H1 (cell line): ENCODE measurements at regions not wholly inside any gene's neighbourhood (a gene's known extent, or its start where the extent isn't known, plus 50 kb on each side); places are given as distances from the start of the nearest gene placed in this dataset.

Experiments
- CTCF ChIA-PET: fragments of 300-600 bp; sonication (Branson Sonifier 250); formaldehyde crosslinking; loops from one replicate; lab custom pipeline; 2021; ENCODE audit not compliant: partially characterized antibody; lab: Charles Lee
- POLR2A ChIA-PET: fragments of 300-600 bp; sonication (Branson Sonifier 250); formaldehyde crosslinking; loops from one replicate; lab custom pipeline; 2021; ENCODE audit warnings: inconsistent platforms; ENCODE audit not compliant: partially characterized antibody; lab: Charles Lee
- DNase-seq, 2 experiments: peaks; one replicate each; pipeline versions ENCODE4 v3.0.0 to v3.0.0-alpha.2; 2010 to 2022; ENCODE audit warnings: low spot score in 2 of 2, low read depth in 1 of 2, mixed read lengths in 1 of 2
- FAIRE-seq: peaks from 2 replicates; lab custom pipeline; 2011; peaks lifted over from hg19 to GRCh38; lab: Jason Lieb, UNC
- H2AFZ ChIP-seq: 2 replicates; pipeline ENCODE4 v1.8.1; 2012; ENCODE audit warnings: low read length, inconsistent platforms
- H2AK5ac ChIP-seq: 2 replicates; pipeline ENCODE4 v1.6.1; 2013; ENCODE audit warnings: low read depth, low read length
- H2BK120ac ChIP-seq: replicated peaks from 2 replicates; pipeline ENCODE3; 2013; ENCODE audit warnings: low read depth, low read length, inconsistent platforms
- H2BK12ac ChIP-seq: 2 replicates; pipeline ENCODE4 v1.6.1; 2013; ENCODE audit warnings: low read depth, low read length
- H2BK15ac ChIP-seq: 2 replicates; pipeline ENCODE4 v1.6.1; 2013; ENCODE audit warnings: low read length
- H2BK20ac ChIP-seq: 2 replicates; pipeline ENCODE4 v1.6.1; 2013; ENCODE audit warnings: low read length
- H2BK5ac ChIP-seq: 2 replicates; pipeline ENCODE4 v1.6.1; 2013; ENCODE audit warnings: low read depth, low read length
- H3K14ac ChIP-seq: 2 replicates; pipeline ENCODE4 v1.6.1; 2013; ENCODE audit warnings: inconsistent platforms; ENCODE audit not compliant: insufficient read length
- H3K18ac ChIP-seq: 2 replicates; pipeline ENCODE4 v1.6.1; 2013; ENCODE audit warnings: low read length; ENCODE audit errors: extremely low read depth
- H3K23ac ChIP-seq: 2 replicates; pipeline ENCODE4 v1.6.1; 2013; ENCODE audit warnings: inconsistent platforms; ENCODE audit not compliant: insufficient read length
- H3K23me2 ChIP-seq: 2 replicates; pipeline ENCODE4 v1.6.1; 2013; ENCODE audit warnings: low read depth, low read length
- H3K27ac ChIP-seq: 2 replicates; pipeline ENCODE4 v1.6.1; 2011; ENCODE audit warnings: low read depth, low read length, inconsistent platforms
- H3K27me3 ChIP-seq, 4 experiments: replicated peaks in 1 of 4; 1 replicate in 1 of 4; 2 replicates in 3 of 4; pipeline versions ENCODE4 v1.6.1 to v1.8.1; 2011 to 2013; ENCODE audit warnings: low read length in 3 of 4, mild to moderate bottlenecking in 3 of 4, inconsistent platforms in 2 of 4, mixed read lengths in 2 of 4, moderate library complexity in 1 of 4; ENCODE audit not compliant: control insufficient read depth in 3 of 4, insufficient read depth in 3 of 4; ENCODE audit errors: extremely low read depth in 1 of 4
- H3K36me3 ChIP-seq, 4 experiments: 2 replicates each; pipeline versions ENCODE4 v1.6.1 to v1.8.1; 2011 to 2013; ENCODE audit warnings: mild to moderate bottlenecking in 4 of 4, low read length in 3 of 4, moderate library complexity in 2 of 4, control low read depth in 1 of 4, inconsistent platforms in 1 of 4; ENCODE audit not compliant: insufficient read depth in 4 of 4, control insufficient read depth in 2 of 4
- H3K4ac ChIP-seq: replicated peaks from 2 replicates; pipeline ENCODE3; 2013; ENCODE audit warnings: low read length, low read depth, mixed read lengths, inconsistent platforms; ENCODE audit not compliant: insufficient read length
- H3K4me1 ChIP-seq, 4 experiments: replicated peaks in 1 of 4; 1 replicate in 1 of 4; 2 replicates in 3 of 4; pipeline versions ENCODE4 v1.6.1 to v1.8.1; 2011 to 2013; ENCODE audit warnings: low read length in 3 of 4, inconsistent platforms in 2 of 4, mixed read lengths in 1 of 4; ENCODE audit not compliant: insufficient read depth in 4 of 4, control insufficient read depth in 3 of 4
- H3K4me2 ChIP-seq, 2 experiments: 2 replicates each; pipeline versions ENCODE4 v1.6.1 to v1.8.1; 2011 to 2013; ENCODE audit warnings: low read depth in 2 of 2, low read length in 2 of 2, control low read depth in 1 of 2, inconsistent platforms in 1 of 2, mild to moderate bottlenecking in 1 of 2; ENCODE audit not compliant: insufficient read depth in 1 of 2
- H3K4me3 ChIP-seq, 4 experiments: fragments of 200-600, 300-600 bp in 1 of 4; sonication (generic), shearing (Covaris generic), sonication (Bioruptor Twin) in 1 of 4; 2 replicates each; pipeline versions ENCODE4 v1.5.1 to v1.8.1; 2011 to 2016; ENCODE audit warnings: low read length in 4 of 4, low read depth in 3 of 4, control low read depth in 2 of 4, inconsistent platforms in 2 of 4, mild to moderate bottlenecking in 2 of 4, mixed read lengths in 1 of 4, moderate library complexity in 1 of 4; ENCODE audit not compliant: insufficient read depth in 2 of 4; ENCODE audit errors: extremely low read depth in 1 of 4
- H3K56ac ChIP-seq: replicated peaks from 2 replicates; pipeline ENCODE3; 2013; ENCODE audit warnings: low read depth, mild to moderate bottlenecking, mixed read lengths, low read length, inconsistent platforms; ENCODE audit not compliant: insufficient read length
- H3K79me1 ChIP-seq: 2 replicates; pipeline ENCODE4 v1.6.1; 2013; ENCODE audit warnings: low read depth, low read length, control low read depth
- H3K79me2 ChIP-seq, 2 experiments: 2 replicates each; pipeline versions ENCODE4 v1.6.1 to v1.8.1; 2012 to 2013; ENCODE audit warnings: low read length in 2 of 2, mild to moderate bottlenecking in 2 of 2, inconsistent platforms in 1 of 2; ENCODE audit not compliant: insufficient read depth in 2 of 2, control insufficient read depth in 1 of 2
- H3K9ac ChIP-seq, 4 experiments: replicated peaks in 1 of 4; 1 replicate in 1 of 4; 2 replicates in 3 of 4; pipeline versions ENCODE4 v1.6.1 to v1.8.1; 2011 to 2013; ENCODE audit warnings: low read depth in 3 of 4, low read length in 3 of 4, control low read depth in 2 of 4, mild to moderate bottlenecking in 2 of 4, moderate library complexity in 2 of 4, inconsistent platforms in 1 of 4; ENCODE audit errors: extremely low read depth in 1 of 4
- H3K9me3 ChIP-seq, 2 experiments: 2 replicates each; pipeline versions ENCODE4 v1.6.1 to v1.8.1; 2012 to 2013; ENCODE audit warnings: mild to moderate bottlenecking in 2 of 2, moderate library complexity in 2 of 2, control low read depth in 1 of 2, inconsistent platforms in 1 of 2, low read depth in 1 of 2, low read length in 1 of 2, mixed read lengths in 1 of 2; ENCODE audit not compliant: insufficient read depth in 2 of 2
- H4K20me1 ChIP-seq, 2 experiments: replicated peaks in 1 of 2; 2 replicates each; pipeline versions ENCODE3 to v1.8.1; 2011 to 2013; ENCODE audit warnings: inconsistent platforms in 2 of 2, low read length in 2 of 2, mild to moderate bottlenecking in 1 of 2; ENCODE audit not compliant: insufficient read depth in 2 of 2, control insufficient read depth in 1 of 2
- H4K5ac ChIP-seq: 2 replicates; pipeline ENCODE4 v1.6.1; 2013; ENCODE audit warnings: low read length, low read depth, mixed read lengths, inconsistent platforms; ENCODE audit not compliant: insufficient read length
- H4K8ac ChIP-seq: 2 replicates; pipeline ENCODE4 v1.8.0; 2013; ENCODE audit warnings: mild to moderate bottlenecking, moderate library complexity, low read length, inconsistent platforms; ENCODE audit not compliant: insufficient read depth; ENCODE audit errors: extremely low read depth
- H4K91ac ChIP-seq: replicated peaks from 2 replicates; pipeline ENCODE3; 2013; ENCODE audit warnings: low read length, mixed read lengths, inconsistent platforms; ENCODE audit not compliant: insufficient read length
- ASH2L ChIP-seq: fragments of 200-600, 300-600 bp; sonication (generic); IDR thresholded peaks from one replicate; pipeline ENCODE4 v1.7.1; 2017; ENCODE audit warnings: low read length
- BACH1 ChIP-seq: IDR thresholded peaks from 2 replicates; pipeline ENCODE4 v1.6.1; 2012; ENCODE audit warnings: low read length, improper control_type of control experiment
- BRCA1 ChIP-seq: IDR thresholded peaks from 2 replicates; pipeline ENCODE4 v1.6.1; 2012; ENCODE audit warnings: low read depth, low read length, improper control_type of control experiment
- CEBPB ChIP-seq: IDR thresholded peaks from 2 replicates; pipeline ENCODE4 v1.6.1; 2012; ENCODE audit warnings: low read depth, low read length
- CREB1 ChIP-seq: IDR thresholded peaks from 2 replicates; pipeline ENCODE4 v1.6.1; 2012; ENCODE audit warnings: inconsistent platforms
- CTBP2 ChIP-seq: IDR thresholded peaks from 2 replicates; pipeline ENCODE4 v1.7.0; 2011; ENCODE audit warnings: borderline replicate concordance, mild to moderate bottlenecking, moderate library complexity, mixed read lengths, low read length; ENCODE audit not compliant: insufficient read depth, insufficient read length
- EZH2 ChIP-seq: fragments of 200-600 bp; sonication (generic); IDR thresholded peaks from 2 replicates; pipeline ENCODE4 v1.7.1; 2012; ENCODE audit warnings: low read depth, mild to moderate bottlenecking, moderate library complexity, low read length, inconsistent platforms; ENCODE audit not compliant: severe bottlenecking
- HDAC6 ChIP-seq: IDR thresholded peaks from one replicate; pipeline ENCODE4 v1.7.1; 2012; ENCODE audit warnings: low read depth, mild to moderate bottlenecking, inconsistent platforms, low read length, moderate library complexity
- MAFK ChIP-seq: IDR thresholded peaks from 2 replicates; pipeline ENCODE4 v1.6.1; 2012; ENCODE audit warnings: low read depth, mild to moderate bottlenecking, improper control_type of control experiment, low read length
- MAX ChIP-seq: IDR thresholded peaks from 2 replicates; pipeline ENCODE4 v1.6.1; 2012; ENCODE audit warnings: inconsistent platforms
- NRF1 ChIP-seq: IDR thresholded peaks from 2 replicates; pipeline ENCODE4 v1.6.1; 2011; ENCODE audit warnings: mild to moderate bottlenecking, low read depth, low read length, improper control_type of control experiment
- POLR2A ChIP-seq, 2 experiments: IDR thresholded peaks; 1 replicate in 1 of 2; 2 replicates in 1 of 2; pipeline ENCODE4 v1.6.1; 2011; ENCODE audit warnings: low read depth in 2 of 2, low read length in 2 of 2, mild to moderate bottlenecking in 2 of 2; ENCODE audit errors: control extremely low read depth in 1 of 2
- RAD21 ChIP-seq, 2 experiments: IDR thresholded peaks in 1 of 2; conservative IDR thresholded peaks in 1 of 2; 2 replicates each; pipeline ENCODE4 v1.6.1; 2011; ENCODE audit warnings: low read depth in 2 of 2, low read length in 2 of 2, improper control_type of control experiment in 1 of 2, inconsistent platforms in 1 of 2, mild to moderate bottlenecking in 1 of 2, moderate library complexity in 1 of 2
- RBBP5 ChIP-seq: IDR thresholded peaks from 2 replicates; pipeline ENCODE4 v1.7.1; 2012; ENCODE audit warnings: low read depth, mild to moderate bottlenecking, inconsistent platforms, low read length, moderate library complexity, borderline replicate concordance
- SP1 ChIP-seq: IDR thresholded peaks from 2 replicates; pipeline ENCODE4 v1.6.1; 2011; ENCODE audit warnings: low read depth, low read length
- SP4 ChIP-seq: IDR thresholded peaks from 2 replicates; pipeline ENCODE4 v1.6.1; 2012; ENCODE audit warnings: low read length, inconsistent platforms
- SUZ12 ChIP-seq: fragments of 200-600 bp; sonication (generic); IDR thresholded peaks from 2 replicates; pipeline ENCODE4 v1.6.1; 2012; ENCODE audit warnings: mild to moderate bottlenecking, inconsistent platforms, low read length, moderate library complexity, mixed read lengths
- WGBS, 2 experiments: shearing (Covaris generic) in 1 of 2; methylation state at CpG; one replicate each; pipeline versions ENCODE4 v1.1.6 to v1.1.7; 2013 to 2015; ENCODE audit warnings: low lambda C conversion rate in 2 of 2, mixed read lengths in 2 of 2, inconsistent platforms in 1 of 2, low coverage in 1 of 2, missing lambda C conversion rate in 1 of 2; ENCODE audit not compliant: insufficient replicate concordance in 2 of 2, insufficient coverage in 1 of 2, insufficient read length in 1 of 2; ENCODE audit errors: extremely low coverage in 1 of 2, missing lambda C conversion rate in 1 of 2; 5-methylcytosine and 5-hydroxymethylcytosine counted together

DNA sequence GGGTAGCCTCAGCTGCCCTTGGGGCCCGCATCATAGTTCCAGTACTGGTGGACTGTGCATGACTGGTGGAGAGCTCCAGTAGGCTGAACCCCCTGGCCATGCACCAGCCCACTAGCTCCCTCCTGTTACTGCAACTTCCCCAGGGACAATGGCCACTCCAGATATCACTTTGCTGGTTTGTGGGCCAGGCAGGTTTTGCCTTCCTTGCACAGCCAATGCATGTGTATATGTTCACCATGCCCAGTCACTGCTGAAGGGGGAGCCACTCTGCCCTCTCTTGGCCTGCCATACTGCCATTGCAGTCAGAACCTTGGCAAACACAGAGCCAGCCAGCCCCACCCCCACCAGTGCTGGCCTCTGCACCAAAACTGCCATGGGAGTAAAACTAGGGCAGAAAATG is 2095.3 kb upstream of the RAG2 start:
- Histone ChIP-seq H3K79me2 (no peaks in the 10 kb centered on the region), H3K4ac (no peak overlapping the region), H3K4me2 (no peak overlapping the region), H3K4me1 (no peaks in the 10 kb centered on the region), H2BK120ac (no peak overlapping the region), H3K27me3 (no peaks in the 10 kb centered on the region), H4K20me1 (no peaks in the 10 kb centered on the region), H3K23me2 (no peaks in the 10 kb centered on the region), H3K18ac (no peak overlapping the region), H3K4me3 (no peak overlapping the region), H2BK12ac (no peak overlapping the region), H4K5ac (no peak overlapping the region), H3K79me1 (no peaks in the 10 kb centered on the region), H3K56ac (no peak overlapping the region), H3K36me3 (no peaks in the 10 kb centered on the region), H3K9me3 (no peaks in the 10 kb centered on the region), H4K91ac (no peak overlapping the region), H2BK15ac (no peak overlapping the region), H2BK5ac (no peak overlapping the region), H3K23ac (no peak overlapping the region), H2BK20ac (no peak overlapping the region), H3K14ac (no peak overlapping the region), H3K9ac (no peak overlapping the region), H4K8ac (no peak overlapping the region), H2AK5ac (no peak overlapping the region), H3K27ac (no peak overlapping the region), H2AFZ (no peak overlapping the region)
- no peak for FAIRE-seq
- no peak for DNase-seq
- TF ChIP-seq BRCA1, result no peak
- no peak for TF ChIP-seq SP1
- TF ChIP-seq HDAC6, result no peak
- TF ChIP-seq ASH2L, result no peak
- no peak for TF ChIP-seq MAFK
- no peak for TF ChIP-seq SP4
- TF ChIP-seq POLR2A (IDR thresholded peaks at IDR 0.05; ENCODE audit: control extremely low read depth in 1 of 2, low read depth in 2 of 2, low read length in 2 of 2), result no peak
- TF ChIP-seq EZH2, result no peak
- TF ChIP-seq SUZ12, result no peak
- no peak for TF ChIP-seq RAD21 (IDR thresholded peaks at IDR 0.05 in 1 of 2, conservative IDR thresholded peaks at IDR 0.05 in 1 of 2; ENCODE audit: low read depth in 2 of 2, low read length in 2 of 2)
- TF ChIP-seq BACH1, result no peak
- TF ChIP-seq CREB1, result no peak
- no peak for TF ChIP-seq RBBP5
- no peak for TF ChIP-seq MAX
- no peak for TF ChIP-seq CTBP2
- no peak for TF ChIP-seq NRF1
- TF ChIP-seq CEBPB, result no peak
- ChIA-PET CTCF (no interaction called here), POLR2A (no interaction called here)
- 100% methylated on average over 1 of the region's 1 CpG; no CpG with 5 or more reads in 1 of the 2 experiments for WGBS, 2 experiments
